DOHH2 (cell line): ENCODE measurements at regions not wholly inside any gene's neighbourhood (a gene's known extent, or its start where the extent isn't known, plus 50 kb on each side); places are given as distances from the start of the nearest gene placed in this dataset.
A peak's percentile ranks its signal among the peaks of the same experiment; 100 is the strongest.

Source experiments
- H3F3A ChIP-seq: fragments of 200-600 bp; sonication (generic), shearing (Covaris generic); 2 replicates; pipeline ENCODE4 v1.6.0; 2016; ENCODE audit warnings: antibody characterized with exemption, mild to moderate bottlenecking; ENCODE audit not compliant: control insufficient read depth, insufficient read depth
- H3K27ac ChIP-seq: fragments of 200-600 bp; sonication (generic); 2 replicates; pipeline ENCODE4 v1.5.1; 2014; ENCODE audit warnings: low read depth, mild to moderate bottlenecking, low read length, moderate library complexity
- H3K27me3 ChIP-seq: fragments of 200-600 bp; sonication (generic); 2 replicates; pipeline ENCODE4 v1.6.1; 2014; ENCODE audit warnings: mild to moderate bottlenecking, low read length, mixed read lengths; ENCODE audit not compliant: control insufficient read depth
- H3K36me3 ChIP-seq: fragments of 200-600 bp; sonication (generic); 2 replicates; pipeline ENCODE4 v1.6.1; 2014; ENCODE audit warnings: mild to moderate bottlenecking, low read length, moderate library complexity, mixed read lengths; ENCODE audit not compliant: control insufficient read depth
- H3K4me1 ChIP-seq: fragments of 200-600 bp; sonication (generic); 2 replicates; pipeline ENCODE4 v1.6.1; 2014; ENCODE audit warnings: mild to moderate bottlenecking, low read length, mixed read lengths; ENCODE audit not compliant: control insufficient read depth
- H3K4me2 ChIP-seq: fragments of 200-600 bp; sonication (generic); 2 replicates; pipeline ENCODE4 v1.6.0; 2014; ENCODE audit warnings: mild to moderate bottlenecking, low read length, moderate library complexity
- H3K4me3 ChIP-seq: fragments of 200-600 bp; sonication (generic); 2 replicates; pipeline ENCODE4 v1.5.1; 2014; ENCODE audit warnings: mild to moderate bottlenecking, low read length, mixed read lengths
- H3K79me2 ChIP-seq: fragments of 200-600 bp; sonication (generic); 2 replicates; pipeline ENCODE4 v1.6.1; 2014; ENCODE audit warnings: mild to moderate bottlenecking, low read length, mixed read lengths; ENCODE audit not compliant: control insufficient read depth
- H3K9me2 ChIP-seq: fragments of 200-600 bp; sonication (generic); replicated peaks from 2 replicates; pipeline ENCODE4 v1.6.1; 2014; ENCODE audit warnings: mild to moderate bottlenecking, low read length, mixed read lengths; ENCODE audit not compliant: control insufficient read depth
- H3K9me3 ChIP-seq: fragments of 200-600 bp; sonication (generic); 2 replicates; pipeline ENCODE4 v1.6.1; 2014; ENCODE audit warnings: antibody characterized with exemption, low read length, mixed read lengths; ENCODE audit not compliant: control insufficient read depth, insufficient read depth
- H4K20me1 ChIP-seq: fragments of 200-600 bp; sonication (generic); 2 replicates; pipeline ENCODE4 v1.6.0; 2014; ENCODE audit warnings: low read depth, mild to moderate bottlenecking, antibody characterized with exemption, low read length, moderate library complexity; ENCODE audit not compliant: control insufficient read depth, insufficient read depth
- CTCF ChIP-seq: fragments of 200-600 bp; sonication (generic); IDR thresholded peaks from one replicate; pipeline ENCODE4 v1.5.1; 2014; ENCODE audit warnings: antibody characterized with exemption, mild to moderate bottlenecking, low read depth, low read length; ENCODE audit not compliant: poor library complexity, severe bottlenecking
- EZH2phosphoT487 ChIP-seq: fragments of 200-600 bp; sonication (generic); IDR thresholded peaks from 2 replicates; pipeline ENCODE4 v1.6.1; 2017; ENCODE audit warnings: borderline replicate concordance, mild to moderate bottlenecking, antibody characterized with exemption, low read length, moderate library complexity, mixed read lengths

DNA sequence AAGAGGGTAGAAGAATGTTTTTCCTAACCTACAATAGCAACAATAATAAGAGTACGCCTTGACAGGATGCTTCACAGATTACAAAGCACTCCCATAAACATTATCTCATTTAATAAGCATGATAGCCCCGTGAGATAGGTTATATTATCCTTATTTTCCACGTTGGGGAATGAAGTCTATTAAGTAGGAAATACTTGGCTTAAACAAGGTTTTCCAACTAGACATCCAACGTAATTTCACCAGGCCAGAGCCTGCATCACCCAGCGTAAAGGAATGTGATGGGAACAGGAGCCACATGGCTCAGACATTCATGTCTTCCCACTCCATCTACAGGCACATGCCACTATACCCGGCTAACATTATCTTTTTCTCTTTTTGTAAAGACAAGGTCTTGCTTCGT lies 223.4 kb upstream of the AMIGO2 start:
- Histone ChIP-seq H3K4me1 (peaks cover 55% of the 10 kb centered on the region), H3K9me3 (no peaks in the 10 kb centered on the region), H3K4me3 (no peak overlapping the region), H3K27ac (no peak overlapping the region), H3K79me2 (no peaks in the 10 kb centered on the region), H3K27me3 (no peaks in the 10 kb centered on the region), H3K4me2 (peak overlapping the region; percentile 54; the same call in 1 of the 2 replicates), H3K36me3 (no peaks in the 10 kb centered on the region), H3K9me2 (no peaks in the 10 kb centered on the region), H4K20me1 (no peaks in the 10 kb centered on the region), H3F3A (no peaks in the 10 kb centered on the region)
- TF ChIP-seq CTCF: no peak

DNA sequence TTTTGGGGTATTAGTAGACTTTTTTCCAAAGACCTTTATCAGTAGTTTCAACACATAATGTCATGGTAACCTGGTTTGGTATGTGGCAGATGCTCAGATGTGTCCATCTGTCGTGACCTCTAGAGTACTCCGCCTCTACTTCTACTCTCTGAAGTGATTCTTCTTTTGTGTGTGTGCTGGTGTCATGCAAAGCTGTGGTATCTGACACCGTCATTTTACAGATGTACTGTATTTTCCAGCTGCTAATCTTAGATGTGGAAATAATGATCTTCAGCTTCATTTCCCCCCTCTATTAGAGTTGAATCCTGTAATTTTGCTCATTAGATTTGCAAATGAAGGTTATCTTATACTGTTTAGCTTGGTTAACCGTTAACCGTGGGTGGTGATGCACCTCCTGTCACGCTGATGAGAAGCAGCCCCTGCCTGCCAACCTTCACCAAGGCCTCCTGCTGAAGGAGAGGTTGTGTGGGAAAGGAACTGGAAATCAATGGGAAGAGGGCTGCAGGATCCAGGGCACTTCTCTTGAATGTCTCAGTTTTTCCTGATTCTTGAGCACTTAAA lies 222.4 kb upstream of the AMIGO2 start:
- H3K27me3 ChIP-seq: no peaks in the 10 kb centered on the region
- no peaks in the 10 kb centered on the region for H3K9me2 ChIP-seq
- no peaks in the 10 kb centered on the region for H3K79me2 ChIP-seq
- peak overlapping the region; percentile 42 for H3K4me3 ChIP-seq
- peaks cover 50% of the 10 kb centered on the region for H3K4me1 ChIP-seq
- H3F3A ChIP-seq: no peaks in the 10 kb centered on the region
- H3K4me2 ChIP-seq: peak overlapping the region; percentile 54
- H3K36me3 ChIP-seq: no peaks in the 10 kb centered on the region
- peak overlapping the region; percentile 49 for H3K27ac ChIP-seq
- no peaks in the 10 kb centered on the region for H3K9me3 ChIP-seq
- no peaks in the 10 kb centered on the region for H4K20me1 ChIP-seq
- no peak for TF ChIP-seq EZH2phosphoT487
- TF ChIP-seq CTCF: no peak

GRCh38 chr12:47299586-47299985 lies 219.8 kb upstream of the AMIGO2 start:
- TF ChIP-seq CTCF: no peak
- no peak for TF ChIP-seq EZH2phosphoT487
- H3F3A ChIP-seq: no peaks in the 10 kb centered on the region
- no peak overlapping the region for H3K27ac ChIP-seq
- H3K9me3 ChIP-seq: no peaks in the 10 kb centered on the region
- H3K27me3 ChIP-seq: no peaks in the 10 kb centered on the region
- H3K4me2 ChIP-seq: no peak overlapping the region
- no peaks in the 10 kb centered on the region for H3K9me2 ChIP-seq
- H4K20me1 ChIP-seq: no peaks in the 10 kb centered on the region
- no peaks in the 10 kb centered on the region for H3K36me3 ChIP-seq
- H3K4me3 ChIP-seq: no peak overlapping the region
- H3K79me2 ChIP-seq: no peaks in the 10 kb centered on the region
- H3K4me1 ChIP-seq: peaks cover 45% of the 10 kb centered on the region

GRCh38 chr12:47297993-47298392 lies 218.2 kb upstream of the AMIGO2 start:
- Histone ChIP-seq H3F3A (no peaks in the 10 kb centered on the region), H3K79me2 (no peaks in the 10 kb centered on the region)

More at GRCh38 chr12:47297993-47298392, 218.2 kb upstream of the AMIGO2 start:
- Histone ChIP-seq H3K4me2 (no peak overlapping the region), H3K36me3 (no peaks in the 10 kb centered on the region), H3K9me2 (no peaks in the 10 kb centered on the region), H3K4me3 (no peak overlapping the region), H3K27me3 (no peaks in the 10 kb centered on the region), H4K20me1 (no peaks in the 10 kb centered on the region), H3K9me3 (no peaks in the 10 kb centered on the region), H3K27ac (no peak overlapping the region), H3K4me1 (peaks cover 38% of the 10 kb centered on the region)
- TF ChIP-seq CTCF (no peak), EZH2phosphoT487 (no peak)
